Caco-2 (cell line): ENCODE measurements at regions not wholly inside any gene's neighbourhood (a gene's known extent, or its start where the extent isn't known, plus 50 kb on each side); places are given as distances from the start of the nearest gene placed in this dataset.

Experiments
- BruUV-seq: library from RNA; stranded (reverse); fragments of 400-500 nt; replicated peaks from 2 replicates; lab custom pipeline; 2021; lab: Mats Ljungman, UMichigan
- CTCF ChIA-PET: fragments of 300-600 bp; sonication (Branson Sonifier 250); formaldehyde crosslinking; loops from one replicate; lab custom pipeline; 2022; ENCODE audit warnings: antibody characterized with exemption; lab: Charles Lee
- POLR2A ChIA-PET: fragments of 300-600 bp; sonication (Branson Sonifier 250); formaldehyde crosslinking; loops from one replicate; lab custom pipeline; 2022; ENCODE audit warnings: antibody characterized with exemption; lab: Charles Lee
- DNase-seq, 2 experiments: peaks; one replicate each; pipeline versions ENCODE4 v3.0.0 to v3.0.0-alpha.2; 2020 to 2022
- H3K27me3 ChIP-seq: replicated peaks from 2 replicates; pipeline ENCODE4 v1.6.0; 2011; ENCODE audit warnings: low read length; ENCODE audit not compliant: control insufficient read depth, insufficient read depth
- H3K36me3 ChIP-seq: 2 replicates; pipeline ENCODE4 v1.5.1; 2011; ENCODE audit warnings: low read length; ENCODE audit not compliant: control insufficient read depth, insufficient read depth
- H3K4me1 ChIP-seq: fragments of 250-450 bp; sonication (Bioruptor Pico); 2 replicates; pipeline ENCODE4 v1.5.1; 2020; ENCODE audit warnings: mild to moderate bottlenecking
- H3K4me3 ChIP-seq: 2 replicates; pipeline ENCODE4 v1.5.1; 2011; ENCODE audit warnings: low read depth, mild to moderate bottlenecking, control low read depth, low read length
- H3K9me3 ChIP-seq: fragments of 250-450 bp; sonication (Bioruptor Pico); 2 replicates; pipeline ENCODE4 v1.5.1; 2020; ENCODE audit warnings: mild to moderate bottlenecking, moderate library complexity
- H3K27ac Mint-ChIP-seq: one replicate; pipeline ENCODE4 v1.8.0; 2022; ENCODE audit warnings: mixed read lengths; ENCODE audit not compliant: unreplicated experiment
- H3K27me3 Mint-ChIP-seq: one replicate; pipeline ENCODE4 v1.8.0; 2022; ENCODE audit warnings: mixed read lengths; ENCODE audit not compliant: insufficient read depth, unreplicated experiment
- H3K36me3 Mint-ChIP-seq: one replicate; pipeline ENCODE4 v1.8.0; 2022; ENCODE audit warnings: mild to moderate bottlenecking, mixed read lengths; ENCODE audit not compliant: insufficient read depth, unreplicated experiment
- H3K4me1 Mint-ChIP-seq: one replicate; pipeline ENCODE4 v1.8.0; 2022; ENCODE audit warnings: low read depth, mixed read lengths; ENCODE audit not compliant: unreplicated experiment
- H3K4me3 Mint-ChIP-seq: one replicate; pipeline ENCODE4 v1.8.0; 2022; ENCODE audit warnings: mild to moderate bottlenecking, moderate library complexity, mixed read lengths; ENCODE audit not compliant: unreplicated experiment
- H3K9me3 Mint-ChIP-seq: one replicate; pipeline ENCODE4 v1.8.0; 2022; ENCODE audit warnings: mixed read lengths; ENCODE audit not compliant: unreplicated experiment
- CTCF ChIP-seq, 2 experiments: fragments of 200-600 bp in 1 of 2; IDR thresholded peaks; 1 replicate in 1 of 2; 2 replicates in 1 of 2; pipeline versions ENCODE4 v1.5.1 to v1.8.0; 2011 to 2022; ENCODE audit warnings: antibody characterized with exemption in 1 of 2, control low read depth in 1 of 2, inconsistent platforms in 1 of 2, low read depth in 1 of 2, low read length in 1 of 2, mild to moderate bottlenecking in 1 of 2, moderate library complexity in 1 of 2; ENCODE audit not compliant: insufficient read depth in 1 of 2, severe bottlenecking in 1 of 2, unreplicated experiment in 1 of 2
- intact Hi-C: fragments of 100-400 bp; cut with micrococcal nuclease; formaldehyde crosslinking; loops from one replicate; pipeline ENCODE4 v1.10.0; 2022; ENCODE audit not compliant: unreplicated experiment

- TF ChIP-seq CTCF (IDR thresholded peaks at IDR 0.05; ENCODE audit: insufficient read depth in 1 of 2, low read depth in 1 of 2, low read length in 1 of 2, severe bottlenecking in 1 of 2, unreplicated experiment in 1 of 2) = no peak
- intact Hi-C loops = no loop called here
- no peaks in the 10 kb centered on the region for H3K27me3 Mint-ChIP-seq
- H3K4me1 Mint-ChIP-seq = no peaks in the 10 kb centered on the region
- H3K4me1 ChIP-seq = no peaks in the 10 kb centered on the region
- H3K9me3 Mint-ChIP-seq = no peaks in the 10 kb centered on the region
- H3K9me3 ChIP-seq = 0 out of 2 replicates have a peak, but pooled peaks cover 3% of the 10 kb centered on the region
- POLR2A ChIA-PET = no interaction called here
- no peak overlapping the region for H3K4me3 Mint-ChIP-seq
- no peaks in the 10 kb centered on the region for H3K27me3 ChIP-seq
- no peak overlapping the region for H3K27ac Mint-ChIP-seq
- H3K36me3 ChIP-seq = no peaks in the 10 kb centered on the region
- H3K4me3 ChIP-seq = no peak overlapping the region
- H3K36me3 Mint-ChIP-seq = no peaks in the 10 kb centered on the region
- DNase-seq = no peak
- no TSS peak for BruUV-seq
- CTCF ChIA-PET = no interaction called here
These were observed 453.9 kb downstream of the SLITRK5 start for GRCh38 chr13:88125055-88125454.

DNA sequence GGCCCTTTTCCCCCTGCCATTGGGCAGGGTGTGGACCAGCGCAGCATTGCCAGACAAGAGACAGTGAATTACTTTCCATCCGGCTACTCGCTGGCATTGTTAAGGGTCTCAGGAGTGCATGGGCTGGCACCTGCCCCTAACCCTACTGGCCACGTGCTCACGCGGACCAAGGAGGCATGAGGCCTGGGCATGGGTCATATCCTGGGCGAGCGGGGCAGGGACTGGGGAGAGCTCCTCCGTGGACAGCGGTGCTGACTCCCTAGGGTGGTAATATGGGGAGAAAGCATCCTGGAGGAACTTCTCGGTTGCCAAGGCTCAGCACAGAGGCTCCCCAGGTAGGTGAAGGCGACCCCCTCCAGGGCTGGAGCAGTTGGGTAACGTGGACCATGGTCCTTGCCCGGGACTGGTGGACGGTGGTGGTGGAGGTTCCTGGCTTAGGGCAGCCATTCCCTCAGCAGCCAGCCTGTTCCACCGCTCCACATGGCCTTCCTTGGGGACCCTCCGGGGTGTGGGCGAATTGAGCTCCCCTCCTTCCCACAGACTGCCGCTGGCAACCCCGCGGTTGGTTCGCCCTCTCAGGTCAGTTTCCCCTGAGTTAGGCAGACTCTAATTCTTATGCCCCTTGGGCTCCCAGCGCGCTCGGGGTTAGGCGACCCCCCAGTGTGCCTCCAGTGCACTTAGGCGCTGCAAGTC, 465.1 kb downstream of the SLITRK5 start:
- intact Hi-C loops = no loop called here

GRCh38 chr13:88142653-88143052, 471.5 kb downstream of the SLITRK5 start:
- BruUV-seq = no TSS peak
- no peaks in the 10 kb centered on the region for H3K4me1 Mint-ChIP-seq
- no peaks in the 10 kb centered on the region for H3K9me3 Mint-ChIP-seq
- Histone ChIP-seq H3K9me3 (no peaks in the 10 kb centered on the region), H3K4me3 (no peak overlapping the region), H3K36me3 (no peaks in the 10 kb centered on the region), H3K4me1 (no peaks in the 10 kb centered on the region), H3K27me3 (no peaks in the 10 kb centered on the region)
- H3K36me3 Mint-ChIP-seq = no peaks in the 10 kb centered on the region
- ChIA-PET POLR2A (no interaction called here), CTCF (no interaction called here)
- H3K27me3 Mint-ChIP-seq = no peaks in the 10 kb centered on the region
- no peak for TF ChIP-seq CTCF (IDR thresholded peaks at IDR 0.05; ENCODE audit: insufficient read depth in 1 of 2, low read depth in 1 of 2, low read length in 1 of 2, severe bottlenecking in 1 of 2, unreplicated experiment in 1 of 2)
- no peak overlapping the region for H3K27ac Mint-ChIP-seq
- intact Hi-C loops = no loop called here
- no peak overlapping the region for H3K4me3 Mint-ChIP-seq
- DNase-seq = no peak

More for the DNA sequence above, 465.1 kb downstream of the SLITRK5 start:
- H3K4me1 ChIP-seq = no peaks in the 10 kb centered on the region
- no TSS peak for BruUV-seq
- no peaks in the 10 kb centered on the region for H3K27me3 ChIP-seq
- Mint-ChIP-seq H3K36me3 (no peaks in the 10 kb centered on the region), H3K27me3 (no peaks in the 10 kb centered on the region), H3K27ac (no peak overlapping the region), H3K9me3 (no peaks in the 10 kb centered on the region), H3K4me3 (no peak overlapping the region), H3K4me1 (peaks cover 7% of the 10 kb centered on the region)
- CTCF ChIA-PET = no interaction called here
- H3K36me3 ChIP-seq = no peaks in the 10 kb centered on the region
- TF ChIP-seq CTCF (IDR thresholded peaks at IDR 0.05; ENCODE audit: insufficient read depth in 1 of 2, low read depth in 1 of 2, low read length in 1 of 2, severe bottlenecking in 1 of 2, unreplicated experiment in 1 of 2) = no peak
- POLR2A ChIA-PET = no interaction called here
- DNase-seq = no peak
- no peaks in the 10 kb centered on the region for H3K9me3 ChIP-seq
- H3K4me3 ChIP-seq = no peak overlapping the region
